ENCODE measurements at regions not wholly inside any gene's neighbourhood (a gene's known extent, or its start where the extent isn't known, plus 50 kb on each side); places are given as distances from the start of the nearest gene placed in this dataset.
"Not testable (repeated sequence)": the region's sequence is repeated elsewhere in the genome, so short reads cannot be mapped to it uniquely, and the experiment has no call there.

DNA sequence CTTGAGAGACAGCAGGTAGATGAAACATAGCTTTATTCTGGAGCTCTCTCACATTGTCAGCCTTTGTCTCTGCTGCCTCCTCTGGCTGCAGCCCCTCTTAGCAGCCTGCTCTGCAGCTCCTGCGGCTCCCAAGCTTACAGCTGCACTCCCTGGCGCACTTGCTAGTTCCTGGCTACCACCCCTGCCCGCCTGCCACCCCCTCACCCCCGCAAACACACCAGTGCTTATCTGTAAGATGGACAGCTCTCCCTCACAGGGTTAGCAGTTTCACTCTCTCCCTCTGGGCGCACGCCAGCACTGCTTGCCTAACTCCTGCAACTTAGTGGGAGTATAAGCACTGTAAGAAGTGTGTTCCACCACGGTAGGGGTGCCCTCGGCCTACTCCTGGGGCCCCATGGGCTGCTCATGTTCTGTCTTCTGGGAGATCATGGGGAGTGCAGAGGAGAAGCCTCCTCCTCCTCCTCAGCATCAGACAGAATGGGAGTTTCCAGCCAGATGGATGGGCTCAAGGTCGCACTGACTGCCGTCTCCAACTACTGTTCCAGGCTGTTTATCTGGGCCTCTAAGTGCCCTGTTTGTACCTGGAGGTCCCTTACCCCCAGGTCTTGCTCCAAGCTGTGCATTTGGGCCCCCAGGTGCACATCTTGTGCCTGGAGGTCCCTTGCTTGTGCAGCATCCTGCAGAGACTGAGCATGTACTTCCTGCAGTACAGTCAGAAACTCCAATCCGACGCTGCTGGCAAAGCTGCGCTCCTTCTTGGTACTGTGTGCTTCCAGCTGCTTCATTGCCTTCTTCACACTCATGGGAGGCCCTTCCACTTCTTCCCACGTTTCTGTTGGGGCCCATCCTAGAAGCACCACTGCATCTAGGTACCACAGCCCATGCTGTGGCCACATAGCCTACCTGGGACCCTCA is 1388.1 kb downstream of the AMY1C start:
- DNase-seq (ENCODE audit: low read depth in 2 of 2) = no peak

DNA sequence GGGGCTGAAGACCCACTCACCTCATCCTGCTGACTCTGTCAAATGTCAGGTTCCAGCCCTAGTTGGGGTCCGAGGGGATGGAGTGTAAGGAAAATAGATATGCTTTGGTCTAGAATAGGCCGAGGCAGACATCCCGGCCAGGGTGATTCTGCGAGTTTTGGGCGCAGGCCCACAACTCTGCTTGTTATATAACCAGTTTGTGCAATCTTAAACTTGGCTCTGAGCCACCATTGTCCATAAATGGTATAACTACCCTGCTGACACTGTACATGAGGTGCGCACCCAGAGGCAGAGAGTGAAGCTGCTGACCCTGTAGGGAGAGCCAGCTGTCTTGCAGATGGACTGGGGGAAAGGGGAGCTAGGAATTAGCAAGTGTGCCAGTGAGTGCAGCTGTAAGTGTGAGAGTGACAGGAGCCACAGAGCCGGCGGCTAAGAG is 1388.8 kb downstream of the AMY1C start:
- DNase-seq (ENCODE audit: low read depth in 2 of 2) = peak; percentile 10 to 23

DNA sequence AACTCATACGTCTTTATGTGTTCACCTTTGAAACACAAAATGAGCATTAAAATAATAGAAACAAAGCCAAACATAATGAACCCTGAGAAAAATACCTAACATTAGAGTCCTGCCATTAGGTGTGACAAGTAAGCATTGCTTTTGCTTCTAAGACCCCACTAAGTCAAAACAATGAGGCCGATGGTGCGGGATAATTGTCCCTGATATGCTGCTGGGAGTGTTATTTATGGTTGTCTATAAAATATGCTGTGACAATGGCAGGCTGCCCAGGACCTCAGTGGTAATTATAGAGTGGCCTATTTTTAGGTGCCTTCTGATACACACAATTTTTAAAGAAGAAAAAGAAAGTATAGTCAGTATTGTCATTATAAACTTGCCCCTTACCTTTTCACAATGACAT is 1423.1 kb downstream of the AMY1C start:
- DNase-seq (ENCODE audit: low read depth in 2 of 2) = no peak

DNA sequence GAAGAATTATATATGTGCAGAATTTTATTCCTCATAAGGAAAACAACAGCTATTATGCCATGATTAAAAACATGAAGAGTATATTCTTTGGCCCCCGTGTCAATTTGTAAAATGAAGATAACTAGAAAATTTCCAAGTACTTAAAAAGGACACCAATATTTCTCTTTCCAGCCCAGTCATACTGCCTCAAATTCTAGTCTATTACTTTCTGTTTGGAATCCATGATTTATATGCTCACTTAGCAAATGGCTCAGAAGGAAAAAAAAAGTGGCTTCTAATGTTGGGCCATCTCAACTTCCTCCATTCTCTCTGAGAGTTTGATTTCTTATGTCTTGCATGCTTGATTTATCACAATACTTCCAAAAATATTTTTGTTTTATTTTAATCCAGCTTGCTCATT is 1431.1 kb downstream of the AMY1C start:
- no peak for DNase-seq (ENCODE audit: low read depth in 2 of 2)

DNA sequence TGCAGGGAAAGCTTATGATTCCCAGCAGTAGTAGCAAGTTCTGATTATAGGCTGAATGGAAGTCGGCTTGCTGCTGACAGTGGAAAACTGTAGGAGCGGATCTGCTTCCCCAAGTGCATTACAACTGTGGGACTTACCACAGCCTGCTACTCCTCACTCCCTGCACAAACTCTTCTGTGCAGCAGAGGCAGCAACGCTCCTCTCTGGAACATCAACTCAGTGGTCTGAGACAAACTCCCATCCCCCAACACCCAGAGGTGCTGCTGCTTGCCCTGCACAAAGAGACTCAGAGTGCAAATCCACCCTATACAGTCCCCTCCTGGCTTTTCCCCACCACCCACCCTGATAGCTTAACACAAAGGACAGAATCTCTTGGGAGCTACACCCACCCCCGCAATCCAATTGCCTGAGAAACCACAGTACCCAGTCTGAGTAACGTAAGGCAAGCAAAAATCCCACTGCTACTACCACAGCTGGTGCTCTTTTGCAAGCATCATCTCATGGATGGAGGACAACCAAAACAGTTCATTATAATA is 1455.2 kb downstream of the AMY1C start:
- no peak for DNase-seq (ENCODE audit: low read depth in 2 of 2)

DNA sequence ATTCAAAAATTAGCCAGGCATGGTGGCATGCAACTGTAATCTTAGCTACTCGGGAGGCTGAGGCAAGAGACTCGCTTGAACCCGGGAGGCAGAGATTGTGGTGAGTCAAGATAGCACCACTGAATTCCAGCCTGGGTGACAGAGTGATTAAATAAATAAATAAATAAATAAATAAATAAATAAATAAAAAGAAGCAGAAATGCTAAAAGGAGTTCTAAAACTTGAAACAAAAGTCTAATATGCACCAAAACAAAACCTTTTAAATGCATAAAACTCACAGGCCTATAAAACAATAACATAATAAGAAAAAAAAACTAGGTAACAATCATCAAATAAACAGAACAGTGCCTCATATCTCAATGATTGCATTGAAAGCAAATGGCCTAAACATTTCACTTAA is 1458.9 kb downstream of the AMY1C start:
- no peak for DNase-seq (ENCODE audit: low read depth in 2 of 2)

DNA sequence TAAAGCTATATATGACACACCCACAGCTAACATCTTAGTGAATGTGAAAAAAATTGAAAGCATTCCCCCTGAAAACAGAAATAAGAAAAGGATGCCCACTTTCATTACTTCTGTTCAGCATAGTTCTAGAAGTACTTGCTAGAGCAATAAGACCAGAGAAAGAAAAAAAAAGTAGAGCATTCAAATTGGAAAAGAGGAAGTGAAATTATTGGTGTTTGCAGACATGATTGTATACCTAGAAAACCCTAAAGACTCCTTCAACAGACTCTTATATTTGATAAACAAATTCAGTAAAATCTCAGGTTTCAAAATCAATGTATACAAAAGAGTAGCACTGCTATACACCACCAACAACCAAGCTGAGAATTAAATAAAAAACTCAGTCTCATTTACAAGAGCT is 1461.0 kb downstream of the AMY1C start:
- DNase-seq (ENCODE audit: low read depth in 2 of 2) = no peak

DNA sequence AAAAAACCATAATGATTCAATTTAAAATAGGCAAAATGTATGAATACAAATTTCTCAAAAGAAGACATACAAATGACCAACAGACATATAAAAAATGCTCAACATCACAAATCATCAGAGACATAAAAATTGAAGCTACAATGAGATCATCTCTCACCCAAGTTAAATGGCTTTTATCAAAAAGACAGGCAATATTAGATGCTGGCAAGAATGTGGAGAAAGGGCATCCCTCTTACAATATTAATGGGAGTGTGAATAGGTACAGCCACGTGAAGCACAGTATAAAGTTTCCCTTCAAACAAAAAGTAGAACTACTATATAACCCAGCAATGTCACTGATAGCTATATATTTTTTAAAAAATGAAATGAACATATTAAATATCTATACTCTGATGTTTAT is 1481.7 kb downstream of the AMY1C start:
- DNase-seq (ENCODE audit: low read depth in 2 of 2) = no peak

DNA sequence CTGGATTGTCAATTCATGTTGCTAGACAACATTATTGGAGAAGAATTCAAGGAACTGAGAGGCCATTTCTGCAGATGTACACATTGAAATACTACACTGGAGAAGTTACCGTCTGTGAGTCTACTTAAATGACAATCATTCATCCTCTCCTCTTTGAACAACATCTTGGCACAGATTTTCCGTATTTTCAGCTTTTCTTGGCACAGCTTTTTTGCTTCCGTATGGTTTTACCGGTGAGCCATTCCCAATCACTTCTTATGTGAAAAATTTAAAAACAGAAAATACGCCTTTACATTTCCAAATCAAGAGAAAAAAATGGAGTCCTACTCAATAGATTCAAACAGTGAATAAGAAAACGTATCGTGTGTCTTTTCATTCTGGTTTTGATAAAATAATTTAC is 1493.7 kb downstream of the AMY1C start:
- DNase-seq (ENCODE audit: low read depth in 2 of 2) = no peak

DNA sequence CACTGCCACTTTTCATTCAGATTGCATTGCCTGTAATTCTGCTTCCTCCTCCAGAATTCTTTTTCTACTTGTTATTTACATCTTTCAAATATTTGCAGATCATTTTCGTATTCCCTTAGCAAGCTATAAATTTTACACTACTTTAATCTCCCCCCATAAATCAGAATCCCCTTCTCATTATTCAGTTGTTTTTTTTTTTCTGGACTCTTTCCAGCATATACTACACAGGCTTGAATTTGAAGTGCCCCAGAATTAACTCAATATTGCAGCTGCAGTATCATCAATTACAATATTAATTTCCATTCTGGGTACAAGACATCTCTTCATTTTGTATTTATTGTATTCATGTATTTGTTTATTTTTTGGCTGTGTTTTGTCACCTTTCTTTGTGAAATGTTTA is 1494.3 kb downstream of the AMY1C start:
- no peak for DNase-seq (ENCODE audit: low read depth in 2 of 2)

DNA sequence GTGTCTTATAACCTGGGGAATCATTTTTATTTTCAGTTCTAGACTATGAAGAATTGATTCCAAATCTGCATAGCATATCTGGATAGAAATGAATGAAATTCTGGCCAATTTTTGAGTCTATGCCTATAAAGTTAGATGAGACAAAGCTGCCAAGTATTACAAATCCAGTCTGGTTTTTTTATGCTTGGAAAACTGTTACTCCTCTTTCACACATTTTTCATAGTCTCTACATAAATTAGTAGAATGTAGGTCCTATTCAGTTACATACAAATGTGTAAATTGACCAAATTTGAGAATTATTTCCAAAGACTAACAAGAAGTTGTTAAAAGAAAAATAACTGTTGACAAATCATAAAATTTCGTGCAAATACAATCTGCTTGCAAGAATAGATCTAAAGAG is 1505.2 kb downstream of the AMY1C start:
- DNase-seq (ENCODE audit: low read depth in 2 of 2) = no peak

DNA sequence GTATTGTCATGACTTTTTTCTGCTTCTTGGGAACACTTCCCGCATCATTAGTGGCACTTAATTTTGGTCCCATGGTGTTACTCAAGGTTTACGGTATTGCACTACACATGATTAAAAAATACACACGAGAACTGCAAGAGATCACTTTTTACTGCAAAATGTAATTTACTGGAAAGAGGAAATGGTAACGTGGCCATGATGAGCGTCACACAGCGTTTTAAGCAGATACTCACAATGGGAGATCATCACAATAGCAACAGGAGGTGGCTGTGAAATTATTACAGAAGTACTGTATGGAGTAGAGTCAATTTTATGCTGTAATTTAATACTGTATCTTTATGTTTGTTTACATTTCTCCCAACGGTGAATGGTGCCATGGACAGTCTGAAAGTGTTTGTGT is 1510.3 kb downstream of the AMY1C start:
- no peak for DNase-seq (ENCODE audit: low read depth in 2 of 2)

DNA sequence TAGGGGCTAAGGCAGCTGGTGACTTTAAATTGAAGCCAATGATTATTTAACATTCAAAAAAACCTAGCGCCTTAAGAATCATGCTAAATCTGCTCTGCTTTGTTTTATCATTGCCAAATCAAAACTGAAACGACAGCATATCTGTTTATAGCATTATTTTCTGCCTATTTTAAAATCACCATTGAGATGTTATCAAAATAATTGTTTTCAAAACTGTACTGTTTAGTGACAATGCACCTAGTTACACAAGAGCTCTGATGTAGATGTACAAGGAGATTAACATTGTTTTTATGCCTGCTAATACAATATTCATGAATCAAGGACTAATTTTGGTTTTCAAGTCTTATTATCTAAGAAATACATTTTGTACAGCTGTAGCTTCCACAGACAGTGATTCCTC is 1521.3 kb downstream of the AMY1C start:
- DNase-seq (ENCODE audit: low read depth in 2 of 2) = no peak

DNA sequence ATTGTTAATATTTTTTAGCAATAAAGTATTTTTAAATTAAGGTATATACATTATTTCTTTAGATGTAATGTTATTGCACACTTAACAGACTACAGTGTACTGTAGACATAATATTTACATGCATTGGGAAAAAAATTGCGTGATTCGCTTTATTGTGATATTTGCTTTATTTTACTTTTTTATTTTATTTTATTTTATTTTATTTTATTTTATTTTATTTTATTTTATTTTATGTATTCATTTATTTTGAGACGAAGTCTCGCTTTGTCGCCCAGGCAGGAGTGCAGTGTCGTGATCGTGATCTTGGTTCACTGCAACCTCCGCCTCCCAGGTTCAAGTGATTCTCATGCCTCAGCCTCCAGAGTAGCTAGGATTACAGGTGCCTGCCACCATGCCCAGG is 1522.7 kb downstream of the AMY1C start:
- not testable (repeated sequence) for DNase-seq (ENCODE audit: low read depth in 2 of 2)

DNA sequence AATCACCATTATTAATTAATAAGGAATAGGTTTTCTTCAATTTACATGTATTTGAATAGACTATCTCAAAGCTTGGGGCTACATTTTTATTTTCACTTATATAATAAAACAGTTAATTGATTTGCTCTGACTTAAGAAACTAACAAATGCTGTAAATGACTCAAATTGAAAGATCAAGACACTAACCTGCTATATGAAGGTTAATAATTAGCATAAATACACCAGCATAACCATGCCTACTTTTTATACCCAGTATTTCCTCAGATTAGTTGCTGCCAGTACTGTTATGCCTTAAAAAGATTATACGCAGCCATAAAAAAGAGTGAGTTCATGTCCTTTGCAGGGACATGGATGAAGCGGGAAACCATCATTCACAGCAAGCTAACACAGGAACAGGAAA is 1545.1 kb downstream of the AMY1C start:
- DNase-seq (ENCODE audit: low read depth in 2 of 2) = no peak

DNA sequence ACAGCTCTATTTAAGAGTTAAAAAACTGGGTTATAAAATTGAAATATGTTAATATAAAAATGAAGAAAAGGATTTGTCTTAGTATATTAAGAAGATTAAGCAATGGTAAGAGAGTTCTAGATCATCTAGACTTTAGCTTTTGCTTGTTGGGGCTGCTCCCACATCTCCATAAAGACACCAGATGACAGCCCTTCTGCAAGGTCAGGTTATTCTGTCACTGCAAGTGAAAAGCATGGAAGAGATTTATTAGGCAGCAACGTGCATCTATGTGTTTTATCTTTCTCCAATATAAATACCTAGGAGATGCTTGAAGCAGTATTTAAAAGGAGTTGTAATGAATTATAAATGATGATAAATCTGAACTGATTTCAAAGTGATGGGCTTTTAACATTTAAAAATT is 1560.4 kb downstream of the AMY1C start:
- DNase-seq (ENCODE audit: low read depth in 2 of 2) = no peak

DNA sequence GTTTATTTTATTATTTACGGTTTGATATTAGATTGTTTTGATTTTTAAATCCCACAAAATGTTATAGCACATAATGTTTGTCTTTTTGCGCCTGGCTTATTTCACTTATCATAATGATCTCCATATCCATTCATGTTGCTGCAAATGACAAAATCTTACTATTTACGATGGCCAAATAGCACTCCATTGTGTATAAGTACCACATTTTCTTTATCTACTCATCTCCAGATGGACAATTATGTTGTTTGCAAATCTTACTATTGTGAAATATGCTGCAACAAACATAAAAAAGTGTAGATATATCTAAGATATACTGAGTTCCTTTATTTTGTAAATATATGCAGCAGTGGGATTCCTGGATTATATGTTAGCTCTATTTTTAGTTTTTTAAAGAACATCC is 1568.3 kb downstream of the AMY1C start:
- no peak for DNase-seq (ENCODE audit: low read depth in 2 of 2)

DNA sequence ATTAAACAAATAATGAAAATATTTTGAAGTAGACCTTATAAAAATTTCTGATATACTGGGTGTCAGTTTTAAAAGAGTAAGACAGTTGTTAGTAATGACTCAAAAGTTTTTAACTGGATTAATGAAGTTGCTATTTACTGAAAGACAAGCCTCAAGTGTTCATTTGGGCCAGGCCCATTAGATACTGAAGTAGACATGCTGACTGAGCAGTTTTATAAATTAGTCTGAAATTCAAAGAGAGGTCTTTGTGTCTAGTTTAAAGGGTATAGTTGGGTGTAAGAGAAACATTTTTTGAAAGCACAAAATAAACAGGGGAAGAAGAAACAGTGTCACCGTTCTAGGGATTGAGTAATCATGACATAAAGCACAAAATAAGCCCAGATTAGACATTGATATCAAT is 1577.2 kb downstream of the AMY1C start:
- no peak for DNase-seq (ENCODE audit: low read depth in 2 of 2)

DNA sequence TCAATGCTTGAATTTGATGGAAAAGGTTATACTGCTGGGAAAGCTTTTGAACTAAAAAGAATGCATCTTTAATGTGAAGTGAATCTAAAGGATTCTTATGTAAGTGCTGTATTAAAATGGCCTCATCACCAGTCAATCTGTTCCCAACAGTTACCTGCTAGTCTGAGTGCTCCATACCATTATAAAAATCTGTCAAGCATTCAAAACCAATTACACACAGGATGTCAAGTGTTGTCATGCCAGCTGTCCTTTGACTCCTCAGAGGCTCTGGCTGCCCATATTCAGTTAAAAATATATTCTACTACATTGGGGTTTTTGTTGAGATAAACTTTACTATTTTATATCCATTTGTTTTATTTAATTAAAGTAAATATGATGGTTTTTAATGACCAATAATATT is 1587.7 kb downstream of the AMY1C start:
- DNase-seq (ENCODE audit: low read depth in 2 of 2) = no peak

DNA sequence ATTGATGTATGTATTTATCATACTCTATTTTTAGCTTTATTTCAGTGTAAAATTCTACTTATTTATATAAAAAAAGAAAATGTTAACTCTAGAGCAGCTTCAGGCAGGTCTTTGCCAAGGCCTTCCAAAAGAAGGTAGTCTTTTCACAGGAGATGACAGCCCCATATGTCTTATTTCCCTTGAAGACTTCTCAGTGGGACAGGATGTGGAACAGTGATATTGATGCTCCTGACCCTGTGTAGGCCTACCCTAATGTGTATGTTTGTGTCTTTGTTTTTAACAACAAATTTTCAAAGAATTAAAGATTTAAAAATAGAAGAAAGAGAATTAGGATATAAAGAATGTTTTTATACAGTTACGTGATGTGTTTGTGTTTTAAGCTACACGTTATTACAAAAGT is 1593.6 kb downstream of the AMY1C start:
- no peak for DNase-seq (ENCODE audit: low read depth in 2 of 2)

DNA sequence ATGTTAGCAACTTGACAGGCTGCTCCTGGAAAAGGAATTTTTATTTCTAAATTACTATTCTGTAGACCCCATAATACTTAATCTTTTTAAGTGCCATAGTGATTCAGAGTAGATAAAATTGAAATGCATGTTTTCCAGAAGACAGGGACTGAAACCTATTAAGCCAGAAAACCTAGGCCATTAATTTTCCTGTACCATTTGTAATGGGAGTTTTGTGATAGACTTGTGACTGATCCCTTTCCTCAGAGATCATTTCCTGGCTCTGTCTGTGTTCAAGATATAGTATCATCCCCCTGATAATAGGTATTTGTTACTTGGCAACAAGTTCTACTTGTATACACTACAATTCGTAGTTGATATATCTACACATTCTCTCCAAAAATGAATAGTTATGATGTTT is 1609.8 kb downstream of the AMY1C start:
- DNase-seq (ENCODE audit: low read depth in 2 of 2) = no peak

DNA sequence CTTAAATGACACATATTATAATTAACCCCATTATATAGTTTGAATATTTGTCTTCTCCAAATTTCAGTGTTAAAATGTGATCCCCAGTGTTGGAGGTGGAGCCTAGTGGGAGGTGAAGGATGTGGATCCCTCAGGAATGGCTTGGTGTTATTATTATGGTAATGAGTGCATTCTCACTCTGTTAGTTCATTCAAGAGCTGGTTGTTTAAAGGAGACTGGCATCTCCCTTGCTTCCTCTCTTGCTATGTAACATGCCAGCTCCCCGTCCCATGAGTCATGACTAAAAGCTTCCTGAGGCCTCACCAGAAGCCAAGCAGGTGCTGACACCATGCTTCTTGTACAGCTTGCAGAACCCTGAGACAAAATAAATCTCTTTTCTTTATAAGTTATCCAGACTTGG is 1612.7 kb downstream of the AMY1C start:
- no peak for DNase-seq (ENCODE audit: low read depth in 2 of 2)

DNA sequence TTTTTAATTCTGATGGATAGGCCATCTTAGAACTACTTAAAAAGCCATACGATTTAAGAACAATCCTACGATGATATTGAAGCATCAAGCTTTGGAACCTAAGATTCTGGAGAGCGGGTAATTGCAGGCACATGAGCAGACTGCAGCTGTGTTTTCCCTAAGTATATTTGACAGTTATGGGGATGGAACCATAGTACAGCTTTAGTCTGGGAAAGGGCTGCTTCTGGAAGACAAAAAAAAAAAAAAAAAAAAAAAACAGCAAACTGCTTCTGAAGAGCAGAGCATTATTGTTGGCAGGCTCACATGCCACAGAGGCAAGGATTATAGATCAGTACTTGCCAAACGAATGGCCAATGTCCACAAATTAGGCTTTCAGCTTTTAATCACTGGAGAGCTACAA is 1618.7 kb downstream of the AMY1C start:
- no peak for DNase-seq (ENCODE audit: low read depth in 2 of 2)

DNA sequence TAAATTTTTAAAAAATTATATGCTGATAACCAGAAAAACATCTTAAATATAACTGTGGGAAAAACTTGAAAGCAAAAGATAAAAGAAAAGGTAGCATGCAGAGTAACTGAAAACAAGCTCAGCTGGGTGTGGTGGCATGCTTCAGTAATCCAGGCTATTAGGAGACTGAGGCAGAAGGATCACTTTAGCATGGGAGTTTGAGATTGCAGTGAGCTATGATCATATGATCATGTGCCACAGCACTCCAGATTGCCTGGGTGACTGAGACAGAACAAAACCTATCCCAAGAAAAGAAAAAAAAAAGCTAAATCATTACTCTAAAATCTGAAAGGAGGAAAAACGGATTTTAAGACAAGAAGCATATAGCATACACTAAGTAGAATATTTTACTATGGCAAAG is 1624.0 kb downstream of the AMY1C start:
- no peak for DNase-seq (ENCODE audit: low read depth in 2 of 2)

Measured in fibroblast of skin of left quadriceps (primary cell).